HG02588 (cell line): ENCODE measurements at regions not wholly inside any gene's neighbourhood (a gene's known extent, or its start where the extent isn't known, plus 50 kb on each side); places are given as distances from the start of the nearest gene placed in this dataset.
A peak's percentile ranks its signal among the peaks of the same experiment; 100 is the strongest.

Experiments
- ATAC-seq: cut with Tn5 transposase; IDR thresholded peaks from one replicate; pipeline ENCODE4 v1.9.1; 2021; ENCODE audit warnings: mild to moderate bottlenecking, moderate library complexity; ENCODE audit not compliant: unreplicated experiment

GRCh38 chr6:150813993-150814359 lies 51.5 kb upstream of the MTHFD1L start:
- peak; percentile 70 for ATAC-seq
